Right atrium auricular region (tissue), 2 donors: ENCODE measurements at regions not wholly inside any gene's neighbourhood (a gene's known extent, or its start where the extent isn't known, plus 50 kb on each side); places are given as distances from the start of the nearest gene placed in this dataset.

Source experiments
- DNase-seq: peaks from one replicate; pipeline ENCODE4 v3.0.0-alpha.2; 2019; ENCODE audit warnings: low spot score
- H3K27ac ChIP-seq, 2 donors: fragments of 200-600 bp; sonication (generic); 1 replicate in 1 of 2; 2 replicates in 1 of 2; pipeline ENCODE4 v1.5.1; 2016 to 2019
- H3K27me3 ChIP-seq, 2 donors: fragments of 200-600 bp; sonication (generic); one replicate each; pipeline versions ENCODE4 v1.5.1 to v1.6.0; 2017 to 2019
- H3K36me3 ChIP-seq: fragments of 200-600 bp; sonication (generic); one replicate; pipeline ENCODE4 v1.5.1; 2016
- H3K4me1 ChIP-seq, 2 donors: fragments of 200-600 bp; sonication (generic); one replicate each; pipeline versions ENCODE4 v1.5.1 to v1.6.0; 2017 to 2019
- H3K4me3 ChIP-seq, 2 donors: fragments of 200-600 bp; sonication (generic); 1 replicate in 1 of 2; 2 replicates in 1 of 2; pipeline ENCODE4 v1.5.1; 2017 to 2019; ENCODE audit warnings: mild to moderate bottlenecking in 1 of 2, moderate library complexity in 1 of 2
- H3K9me3 ChIP-seq, 2 donors: fragments of 200-600 bp; sonication (generic); one replicate each; pipeline ENCODE4 v1.5.1; 2019
- CTCF ChIP-seq, 2 donors: fragments of 200-600 bp; sonication (generic); IDR thresholded peaks; one replicate each; pipeline ENCODE4 v1.5.1; 2019; ENCODE audit warnings: antibody characterized with exemption in 2 of 2

DNA sequence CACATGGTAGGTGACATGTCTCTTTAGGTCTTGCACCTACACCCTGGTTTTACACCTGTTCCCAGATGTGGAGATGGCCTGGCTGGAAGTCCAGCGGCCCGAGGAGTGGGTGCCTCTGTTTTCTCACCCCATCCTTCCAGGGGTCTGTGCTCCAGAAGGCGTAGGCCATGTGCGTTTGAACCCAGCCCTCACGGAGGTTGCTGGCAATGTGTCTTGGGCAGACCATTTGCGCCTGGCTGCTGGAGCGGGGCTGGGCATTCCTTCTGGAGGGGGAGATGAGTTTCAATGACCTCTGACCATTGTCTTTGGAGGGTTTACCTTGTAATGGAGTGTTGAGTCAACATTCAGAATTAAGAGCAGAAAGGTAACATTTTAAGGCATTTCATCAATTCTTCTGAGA, 54.8 kb upstream of the ZNF536 start:
- peaks cover 0 to 8% of the 10 kb centered on the region in 2 donors for H3K9me3 ChIP-seq
- DNase-seq: no peak
- TF ChIP-seq CTCF (IDR thresholded peaks at IDR 0.05): no peak
- H3K4me3 ChIP-seq: no peak overlapping the region
- no peaks in the 10 kb centered on the region for H3K4me1 ChIP-seq
- H3K36me3 ChIP-seq: no peaks in the 10 kb centered on the region
- no peaks in the 10 kb centered on the region for H3K27me3 ChIP-seq
- H3K27ac ChIP-seq: no peak overlapping the region

- H3K27me3 ChIP-seq: no peaks in the 10 kb centered on the region
- H3K9me3 ChIP-seq: peaks cover 0 to 8% of the 10 kb centered on the region in 2 donors
- H3K36me3 ChIP-seq: no peaks in the 10 kb centered on the region
- H3K4me1 ChIP-seq: no peaks in the 10 kb centered on the region
- no peak for TF ChIP-seq CTCF (IDR thresholded peaks at IDR 0.05)
- H3K4me3 ChIP-seq: no peak overlapping the region
- DNase-seq: no peak
- no peak overlapping the region for H3K27ac ChIP-seq
Observed at GRCh38 chr19:30318261-30318660, 53.9 kb upstream of the ZNF536 start.

- H3K4me1 ChIP-seq: no peaks in the 10 kb centered on the region
- no peak for DNase-seq
- no peak overlapping the region for H3K27ac ChIP-seq
Observed at GRCh38 chr19:30318936-30319335, 53.2 kb upstream of the ZNF536 start.

GRCh38 chr19:30319411-30319810, 52.8 kb upstream of the ZNF536 start:
- H3K4me1 ChIP-seq: no peaks in the 10 kb centered on the region
- H3K9me3 ChIP-seq: peaks cover 0 to 8% of the 10 kb centered on the region in 2 donors
- no peaks in the 10 kb centered on the region for H3K27me3 ChIP-seq
- no peak for TF ChIP-seq CTCF (IDR thresholded peaks at IDR 0.05)
- no peak overlapping the region for H3K4me3 ChIP-seq
- no peaks in the 10 kb centered on the region for H3K36me3 ChIP-seq
- DNase-seq: no peak
- H3K27ac ChIP-seq: no peak overlapping the region

More at GRCh38 chr19:30318936-30319335, 53.2 kb upstream of the ZNF536 start:
- TF ChIP-seq CTCF (IDR thresholded peaks at IDR 0.05): no peak
- no peaks in the 10 kb centered on the region for H3K27me3 ChIP-seq
- H3K9me3 ChIP-seq: peaks cover 0 to 8% of the 10 kb centered on the region in 2 donors
- H3K4me3 ChIP-seq: no peak overlapping the region
- no peaks in the 10 kb centered on the region for H3K36me3 ChIP-seq

DNA sequence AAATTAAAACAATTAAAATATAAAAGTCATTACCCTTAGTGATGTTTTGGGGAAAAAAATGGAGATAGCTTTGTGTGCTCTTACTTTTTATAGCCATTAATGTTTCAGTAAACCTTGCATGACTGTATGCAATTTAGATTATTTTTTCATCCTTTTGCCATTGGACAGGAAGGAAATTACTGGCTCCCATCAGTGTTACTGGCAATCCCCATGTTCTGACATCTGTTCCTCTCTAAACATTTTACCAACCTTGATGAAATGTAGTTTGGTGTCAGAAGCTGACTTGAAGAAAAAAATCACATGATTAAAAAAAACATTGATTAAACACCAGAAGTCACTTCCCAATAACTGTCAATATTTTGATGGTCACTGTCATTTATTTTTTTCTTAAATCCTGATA, 52.3 kb upstream of the ZNF536 start:
- DNase-seq: no peak
- H3K27me3 ChIP-seq: no peaks in the 10 kb centered on the region
- no peaks in the 10 kb centered on the region for H3K4me1 ChIP-seq
- no peaks in the 10 kb centered on the region for H3K36me3 ChIP-seq
- H3K27ac ChIP-seq: no peak overlapping the region
- TF ChIP-seq CTCF (IDR thresholded peaks at IDR 0.05): no peak
- no peak overlapping the region for H3K4me3 ChIP-seq
- H3K9me3 ChIP-seq: peaks cover 0 to 8% of the 10 kb centered on the region in 2 donors

DNA sequence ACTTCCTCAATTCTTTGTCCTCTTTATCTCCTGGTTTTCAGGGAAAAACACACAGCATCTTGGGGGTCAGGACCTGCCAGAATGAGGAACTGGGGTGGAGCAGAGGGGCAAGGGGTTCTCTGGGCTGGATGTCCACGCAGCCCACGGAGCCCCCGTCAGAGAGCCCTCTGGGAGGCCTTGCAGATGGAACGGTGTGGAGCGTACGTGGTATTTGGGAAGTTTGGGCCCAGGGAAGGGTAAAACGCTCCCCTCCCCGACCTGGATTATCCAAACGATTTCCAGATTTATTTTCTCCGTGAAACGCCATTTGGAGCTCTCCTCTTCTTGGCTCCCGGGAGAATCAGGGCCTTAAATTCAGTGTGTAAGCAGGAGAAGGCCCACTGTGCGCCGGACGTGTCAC, 51.7 kb upstream of the ZNF536 start:
- TF ChIP-seq CTCF (IDR thresholded peaks at IDR 0.05): no peak
- Histone ChIP-seq H3K9me3 (peaks cover 0 to 8% of the 10 kb centered on the region in 2 donors), H3K27me3 (no peaks in the 10 kb centered on the region), H3K36me3 (no peaks in the 10 kb centered on the region), H3K4me1 (peaks cover 0 to 2% of the 10 kb centered on the region in 2 donors), H3K4me3 (no peak overlapping the region), H3K27ac (no peak overlapping the region)
- DNase-seq: no peak
